ENCODE measurements at regions not wholly inside any gene's neighbourhood (a gene's known extent, or its start where the extent isn't known, plus 50 kb on each side); places are given as distances from the start of the nearest gene placed in this dataset.

GRCh38 chr16:82232806-82233205, 62.8 kb upstream of the MPHOSPH6 start:
- POLR2A ChIA-PET: no interaction called here

GRCh38 chr16:82231008-82231787, 61.2 kb upstream of the MPHOSPH6 start:
- Histone ChIP-seq H3K4me2 (no peak overlapping the region), H3F3A (replicated peaks; ENCODE audit: insufficient read depth) (no peaks in the 10 kb centered on the region), H3K27ac (ENCODE audit: low read depth in 2 of 2, low read length in 1 of 2) (no peak overlapping the region), H3K9ac (no peak overlapping the region), H3K9me2 (no peaks in the 10 kb centered on the region), H4K20me1 (ENCODE audit: insufficient read depth) (no peaks in the 10 kb centered on the region), H3K4me1 (ENCODE audit: control insufficient read depth in 1 of 2, insufficient read depth in 2 of 2, low read depth in 1 of 2, low read length in 1 of 2) (no peaks in the 10 kb centered on the region), H3K79me2 (ENCODE audit: insufficient read depth) (no peaks in the 10 kb centered on the region), H2AFZ (ENCODE audit: low read depth) (no peak overlapping the region), H3K27me3 (ENCODE audit: insufficient read depth) (peaks cover 9% of the 10 kb centered on the region; the same call in 1 of the 2 replicates), H3K9me3 (no peaks in the 10 kb centered on the region), H3K36me3 (replicated peaks in 1 of 2; ENCODE audit: control insufficient read depth in 1 of 2, insufficient read depth in 2 of 2, low read length in 1 of 2) (no peaks in the 10 kb centered on the region), H3K4me3 (ENCODE audit: low read depth in 2 of 2, low read length in 1 of 2) (no peak overlapping the region)
- WGBS (ENCODE audit: low lambda C conversion rate): 20% methylated on average over 6 of the region's 6 CpGs
- TF ChIP-seq PBX3 (IDR thresholded peaks at IDR 0.05) (no peak), TAF1 (IDR thresholded peaks at IDR 0.05; ENCODE audit: borderline replicate concordance, low read depth, low read length) (no peak), EP300 (IDR thresholded peaks at IDR 0.05; ENCODE audit: borderline replicate concordance in 1 of 2, low read depth in 1 of 2, low read length in 1 of 2) (no peak), ELF1 (IDR thresholded peaks at IDR 0.05) (no peak), NRF1 (IDR thresholded peaks at IDR 0.05; ENCODE audit: low read depth, low read length) (no peak), CTCF (IDR thresholded peaks at IDR 0.05) (no peak), FOXJ3 (CRISPR knock-in tag; IDR thresholded peaks at IDR 0.05) (no peak), YY1 (IDR thresholded peaks at IDR 0.05; ENCODE audit: low read depth) (no peak), RAD21 (IDR thresholded peaks at IDR 0.05; ENCODE audit: low read length) (no peak), POLR2AphosphoS5 (IDR thresholded peaks at IDR 0.05; ENCODE audit: low read depth, low read length) (no peak), NFIC (IDR thresholded peaks at IDR 0.05; ENCODE audit: borderline replicate concordance) (no peak), GATA2 (CRISPR knock-in tag; IDR thresholded peaks at IDR 0.05) (no peak)
- CTCF ChIA-PET: interaction anchor here (0.7 to 3.4 kb wide), 14 partner anchors 8 to 356 kb away, joined by 3 to 44 read pairs (median 4); no protein-coding TSS in a partner anchor
- POLR2A ChIA-PET: no interaction called here
- DNase-seq: no peak

More at GRCh38 chr16:82232806-82233205, 62.8 kb upstream of the MPHOSPH6 start:
- 23% methylated on average over 2 of the region's 2 CpGs for WGBS (ENCODE audit: low lambda C conversion rate)
- H3K9ac ChIP-seq: no peak overlapping the region
- CTCF ChIA-PET: interaction anchor here (1.4 to 1.9 kb wide), 2 partner anchors 31 to 342 kb away, joined by 3 to 4 read pairs; no protein-coding TSS in a partner anchor
- H4K20me1 ChIP-seq (ENCODE audit: insufficient read depth): no peaks in the 10 kb centered on the region
- no peak overlapping the region for H3K4me3 ChIP-seq (ENCODE audit: low read depth in 2 of 2, low read length in 1 of 2)
- H2AFZ ChIP-seq (ENCODE audit: low read depth): no peak overlapping the region
- no peaks in the 10 kb centered on the region for H3K36me3 ChIP-seq (replicated peaks in 1 of 2; ENCODE audit: control insufficient read depth in 1 of 2, insufficient read depth in 2 of 2, low read length in 1 of 2)
- H3K27me3 ChIP-seq (ENCODE audit: insufficient read depth): peaks cover 3% of the 10 kb centered on the region; the same call in 1 of the 2 replicates
- no peaks in the 10 kb centered on the region for H3K4me1 ChIP-seq (ENCODE audit: control insufficient read depth in 1 of 2, insufficient read depth in 2 of 2, low read depth in 1 of 2, low read length in 1 of 2)
- H3K27ac ChIP-seq (ENCODE audit: low read depth in 2 of 2, low read length in 1 of 2): no peak overlapping the region
- no peaks in the 10 kb centered on the region for H3K79me2 ChIP-seq (ENCODE audit: insufficient read depth)
- no peak overlapping the region for H3K4me2 ChIP-seq
- no peaks in the 10 kb centered on the region for H3K9me3 ChIP-seq
- no peaks in the 10 kb centered on the region for H3F3A ChIP-seq (replicated peaks; ENCODE audit: insufficient read depth)
- no peaks in the 10 kb centered on the region for H3K9me2 ChIP-seq
- DNase-seq: no peak
- TF ChIP-seq JUND (IDR thresholded peaks at IDR 0.05) (no peak), ELF1 (IDR thresholded peaks at IDR 0.05) (no peak), RFX5 (IDR thresholded peaks at IDR 0.05; ENCODE audit: low read length) (no peak), MAX (IDR thresholded peaks at IDR 0.05; ENCODE audit: low read depth) (no peak), EP300 (IDR thresholded peaks at IDR 0.05; ENCODE audit: borderline replicate concordance in 1 of 2, low read depth in 1 of 2, low read length in 1 of 2) (no peak), RXRA (IDR thresholded peaks at IDR 0.05; ENCODE audit: borderline replicate concordance, low read depth) (no peak)

Data from SK-N-SH (cell line).